ENCODE measurements at regions not wholly inside any gene's neighbourhood (a gene's known extent, or its start where the extent isn't known, plus 50 kb on each side); places are given as distances from the start of the nearest gene placed in this dataset.

DNA sequence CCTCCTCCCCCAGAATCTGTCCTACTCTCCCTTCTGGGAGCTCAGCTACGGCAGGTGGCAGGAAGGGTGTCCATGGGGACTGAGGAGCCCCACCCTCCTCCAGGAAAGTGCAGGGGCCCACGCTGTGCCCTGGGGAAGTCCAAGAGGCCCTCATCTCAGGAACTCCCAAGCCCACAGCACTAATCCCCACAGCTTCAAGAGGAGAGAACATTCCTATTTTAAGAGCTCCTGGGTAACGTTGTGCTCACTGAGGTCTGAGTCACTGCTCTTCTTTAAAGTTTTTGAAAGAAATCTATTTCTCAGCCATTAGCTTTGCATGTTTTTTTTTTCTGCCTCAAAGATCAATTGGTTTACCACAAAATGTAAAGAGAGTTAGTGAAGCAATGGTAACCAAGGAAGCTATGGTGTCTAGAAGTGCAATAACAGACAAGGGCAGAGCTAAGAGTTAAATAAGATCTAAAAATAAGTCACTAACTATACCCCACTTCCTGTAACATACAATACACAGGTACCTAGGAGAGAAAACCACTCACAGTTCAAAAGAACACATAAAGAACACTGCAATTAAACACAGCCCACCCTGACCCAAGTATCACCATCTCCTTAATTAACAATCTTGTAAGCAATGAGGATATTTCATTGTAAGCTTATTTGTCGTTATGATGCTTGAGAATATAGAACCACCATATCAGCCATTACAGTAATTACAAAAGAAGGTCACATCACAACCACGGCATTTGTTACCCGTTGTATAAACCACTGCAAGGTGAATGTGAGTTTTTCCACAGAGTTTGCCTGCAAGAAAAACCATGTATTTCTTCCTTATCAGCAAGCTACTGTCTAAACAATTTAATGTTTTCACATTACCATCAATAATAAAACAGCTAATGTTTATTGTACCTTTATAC, 382.3 kb upstream of the SLC30A5 start:
- Histone ChIP-seq H3K27ac (ENCODE audit: low read depth, low read length) (no peak overlapping the region), H3K9me2 (ENCODE audit: insufficient read depth) (no peaks in the 10 kb centered on the region), H2AFZ (ENCODE audit: low read depth, low read length, poor library complexity, severe bottlenecking) (no peak overlapping the region), H3K4me3 (replicated peaks in 1 of 2; ENCODE audit: low read depth in 1 of 2, low read length in 2 of 2) (no peak overlapping the region), H3K36me3 (ENCODE audit: control insufficient read depth in 1 of 2, insufficient read depth in 2 of 2, low read length in 2 of 2) (no peaks in the 10 kb centered on the region), H3K9me3 (ENCODE audit: control insufficient read depth in 1 of 2, insufficient read depth in 1 of 2, low read depth in 1 of 2, low read length in 2 of 2) (no peaks in the 10 kb centered on the region), H3K4me2 (ENCODE audit: low read length) (no peak overlapping the region), H3K79me2 (ENCODE audit: insufficient read depth, low read length) (no peaks in the 10 kb centered on the region), H4K20me1 (ENCODE audit: insufficient read depth) (no peaks in the 10 kb centered on the region), H3K27me3 (ENCODE audit: insufficient read depth, low read length) (no peaks in the 10 kb centered on the region), H3K4me1 (ENCODE audit: control insufficient read depth in 1 of 2, insufficient read depth in 2 of 2, low read length in 2 of 2) (no peaks in the 10 kb centered on the region), H3K9ac (ENCODE audit: low read length) (no peak overlapping the region)
- CTCF ChIA-PET: no interaction called here
- POLR2A ChIA-PET: no interaction called here
- intact Hi-C loops (cut with micrococcal nuclease): no loop called here
- TF ChIP-seq JUND (IDR thresholded peaks at IDR 0.05): no peak
- TF ChIP-seq FOSL1 (IDR thresholded peaks at IDR 0.05; ENCODE audit: low read depth): no peak
- TF ChIP-seq, protein P1, sequence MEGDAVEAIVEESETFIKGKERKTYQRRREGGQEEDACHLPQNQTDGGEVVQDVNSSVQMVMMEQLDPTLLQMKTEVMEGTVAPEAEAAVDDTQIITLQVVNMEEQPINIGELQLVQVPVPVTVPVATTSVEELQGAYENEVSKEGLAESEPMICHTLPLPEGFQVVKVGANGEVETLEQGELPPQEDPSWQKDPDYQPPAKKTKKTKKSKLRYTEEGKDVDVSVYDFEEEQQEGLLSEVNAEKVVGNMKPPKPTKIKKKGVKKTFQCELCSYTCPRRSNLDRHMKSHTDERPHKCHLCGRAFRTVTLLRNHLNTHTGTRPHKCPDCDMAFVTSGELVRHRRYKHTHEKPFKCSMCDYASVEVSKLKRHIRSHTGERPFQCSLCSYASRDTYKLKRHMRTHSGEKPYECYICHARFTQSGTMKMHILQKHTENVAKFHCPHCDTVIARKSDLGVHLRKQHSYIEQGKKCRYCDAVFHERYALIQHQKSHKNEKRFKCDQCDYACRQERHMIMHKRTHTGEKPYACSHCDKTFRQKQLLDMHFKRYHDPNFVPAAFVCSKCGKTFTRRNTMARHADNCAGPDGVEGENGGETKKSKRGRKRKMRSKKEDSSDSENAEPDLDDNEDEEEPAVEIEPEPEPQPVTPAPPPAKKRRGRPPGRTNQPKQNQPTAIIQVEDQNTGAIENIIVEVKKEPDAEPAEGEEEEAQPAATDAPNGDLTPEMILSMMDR (IDR thresholded peaks at IDR 0.05 in 2 of 3, conservative IDR thresholded peaks at IDR 0.05 in 1 of 3; ENCODE audit: borderline replicate concordance in 1 of 3, insufficient read depth in 1 of 3, low read depth in 2 of 3, low read length in 2 of 3): no peak
- no peak for TF ChIP-seq CBX3 (IDR thresholded peaks at IDR 0.05; ENCODE audit: low read depth)
- TF ChIP-seq SIN3A (IDR thresholded peaks at IDR 0.05; ENCODE audit: low read depth): no peak
- no peak for TF ChIP-seq SP1 (IDR thresholded peaks at IDR 0.05; ENCODE audit: low read depth)
- no peak for TF ChIP-seq EGR1 (IDR thresholded peaks at IDR 0.05; ENCODE audit: low read depth)
- no peak for TF ChIP-seq POLR2A (IDR thresholded peaks at IDR 0.05; ENCODE audit: borderline replicate concordance, extremely low read depth, insufficient read depth, insufficient read length)
- no peak for TF ChIP-seq ZNF274 (IDR thresholded peaks at IDR 0.05; ENCODE audit: low read depth, low read length)
- BruUV-seq (replicated peaks): no TSS peak
- no peak for DNase-seq (ENCODE audit: low read depth, low spot score)
- ATAC-seq: no peak
- RAD21 ChIA-PET (ENCODE audit: low non-redundant PET in 1 of 2, low total read pairs in 2 of 2, uncharacterized antibody in 2 of 2, unreplicated experiment in 2 of 2): no interaction called here

All from HCT116 (cell line).